ENCODE measurements at regions not wholly inside any gene's neighbourhood (a gene's known extent, or its start where the extent isn't known, plus 50 kb on each side); places are given as distances from the start of the nearest gene placed in this dataset.

DNA sequence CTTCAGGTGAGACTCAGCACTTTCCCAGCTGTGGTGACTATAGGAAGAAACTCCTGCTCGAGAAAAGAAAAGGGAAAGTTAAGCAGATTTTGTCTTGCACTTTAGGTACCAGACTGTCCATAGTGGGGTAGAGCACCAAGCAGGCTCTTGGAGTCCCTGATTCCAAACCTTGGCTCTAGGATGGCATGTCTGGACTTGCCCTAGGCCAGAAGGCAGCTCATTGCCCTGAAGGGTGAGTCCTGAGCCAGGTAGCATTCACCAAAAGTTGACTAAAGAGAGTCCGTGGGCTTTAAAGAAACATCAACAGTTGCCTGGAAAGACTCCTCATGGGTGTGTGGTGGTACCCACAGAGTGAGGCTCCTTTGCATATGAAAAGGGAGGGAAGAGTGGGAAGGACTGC lies 145.2 kb upstream of the SNX7 start:
- no peak for TF ChIP-seq FOXK2 (IDR thresholded peaks at IDR 0.05)
- TF ChIP-seq SP1 (IDR thresholded peaks at IDR 0.05): no peak
- no peak for TF ChIP-seq HDGF (IDR thresholded peaks at IDR 0.05; ENCODE audit: borderline replicate concordance)
- TF ChIP-seq TARDBP (IDR thresholded peaks at IDR 0.05): no peak
- no peak for TF ChIP-seq BHLHE40 (IDR thresholded peaks at IDR 0.05; ENCODE audit: borderline replicate concordance)
- no peak for TF ChIP-seq NFRKB (IDR thresholded peaks at IDR 0.05)
- no peak for TF ChIP-seq ELF4 (IDR thresholded peaks at IDR 0.05)
- TF ChIP-seq CTBP1 (IDR thresholded peaks at IDR 0.05; ENCODE audit: borderline replicate concordance): no peak
